HG03571 (cell line): ENCODE measurements at regions not wholly inside any gene's neighbourhood (a gene's known extent, or its start where the extent isn't known, plus 50 kb on each side); places are given as distances from the start of the nearest gene placed in this dataset.

ENCODE experiments used
- ATAC-seq: cut with Tn5 transposase; IDR thresholded peaks from one replicate; pipeline ENCODE4 v1.9.1; 2021; ENCODE audit not compliant: unreplicated experiment

DNA sequence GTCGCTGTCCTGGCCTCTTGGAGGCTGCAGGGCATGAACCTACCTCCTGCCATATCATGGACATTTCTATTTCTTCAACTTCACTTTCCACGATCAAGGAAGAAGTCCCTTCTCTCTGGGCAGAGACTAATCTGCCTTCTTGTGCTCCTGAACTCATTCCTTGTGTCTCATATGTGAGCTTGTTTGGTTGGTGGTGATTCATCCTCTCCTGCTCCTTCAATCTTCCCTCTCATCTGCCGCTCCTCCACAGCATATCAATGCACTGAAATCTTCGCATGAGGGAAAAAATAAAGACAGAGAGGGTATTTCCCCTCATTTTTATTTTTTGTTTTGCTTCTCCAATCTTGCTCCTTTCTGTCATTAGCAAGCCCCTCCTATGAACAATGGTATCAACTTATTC, 571.7 kb upstream of the GOT2 start:
- ATAC-seq: no peak

DNA sequence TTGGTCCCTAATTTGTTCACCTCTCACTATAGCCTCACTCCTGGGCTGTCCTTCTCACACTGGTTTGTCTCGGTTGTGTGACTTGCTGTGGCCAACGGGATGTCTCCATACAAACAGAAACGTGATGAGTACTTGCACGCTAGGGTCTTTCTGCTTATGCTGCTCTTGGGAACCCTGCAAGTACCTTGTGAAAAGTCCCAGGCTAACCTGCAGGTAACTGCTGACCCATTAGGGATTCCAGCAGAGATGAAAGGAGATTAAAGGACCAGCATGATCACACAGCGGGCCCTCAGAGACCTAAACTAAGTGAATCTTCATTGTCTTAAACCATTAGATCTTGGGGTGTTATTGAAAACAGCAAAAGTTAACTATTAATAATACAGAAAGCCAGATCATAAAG, 562.8 kb upstream of the GOT2 start:
- ATAC-seq: no peak

DNA sequence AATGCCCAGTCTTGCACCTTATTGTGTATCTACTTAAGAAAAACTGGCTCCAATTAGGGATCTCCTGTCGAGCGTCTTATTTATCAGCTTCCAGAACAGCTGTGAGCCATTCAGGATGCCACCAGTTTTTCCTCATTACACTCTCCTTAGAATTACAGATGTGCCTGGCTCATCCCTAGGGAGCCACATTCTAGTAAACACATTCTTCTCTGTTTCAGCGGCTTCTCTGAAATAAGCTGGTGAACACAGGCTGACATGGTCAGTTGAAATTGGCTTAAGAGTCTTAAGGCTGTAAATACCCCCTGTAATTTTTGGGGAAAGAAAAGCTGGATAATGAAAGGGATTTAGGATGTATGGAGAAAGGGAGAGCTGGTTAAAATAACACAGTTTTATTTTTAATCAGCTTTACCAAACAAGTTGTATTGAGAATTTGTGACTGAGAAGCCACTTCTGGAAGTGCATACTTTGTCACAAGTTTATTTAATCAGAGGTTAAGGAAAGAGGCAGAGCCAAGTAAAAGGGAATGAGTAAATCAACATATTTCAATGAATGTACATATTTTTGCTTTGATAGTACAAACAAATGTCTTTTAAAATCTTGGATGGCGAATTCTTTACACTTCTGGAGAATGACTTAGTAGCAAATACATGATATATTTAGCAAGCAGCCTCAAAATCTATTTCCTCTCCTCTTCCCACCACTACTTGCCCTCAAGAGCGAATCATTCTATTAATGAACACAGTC, 562.0 kb upstream of the GOT2 start:
- no peak for ATAC-seq

DNA sequence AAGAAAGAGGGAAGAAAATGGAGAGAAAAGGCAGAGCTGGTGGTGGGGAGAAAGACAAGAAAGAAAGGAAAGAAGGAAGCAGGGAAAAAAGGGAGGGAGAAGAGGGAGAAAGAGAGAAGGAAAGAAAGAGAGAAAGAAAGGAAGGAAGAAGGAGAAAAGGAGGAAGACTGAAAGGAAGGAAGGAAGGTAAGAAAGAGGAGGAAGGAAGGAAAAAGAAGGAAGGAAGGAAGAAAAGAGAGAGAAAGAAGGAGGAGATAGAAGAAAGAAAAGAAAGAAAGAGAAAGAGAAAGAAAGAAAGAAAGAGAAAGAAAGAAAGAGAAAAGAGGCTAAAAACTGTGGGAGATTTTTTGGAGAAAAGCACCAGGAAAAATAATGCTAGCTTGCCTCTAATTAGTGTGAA, 561.4 kb upstream of the GOT2 start:
- no peak for ATAC-seq

DNA sequence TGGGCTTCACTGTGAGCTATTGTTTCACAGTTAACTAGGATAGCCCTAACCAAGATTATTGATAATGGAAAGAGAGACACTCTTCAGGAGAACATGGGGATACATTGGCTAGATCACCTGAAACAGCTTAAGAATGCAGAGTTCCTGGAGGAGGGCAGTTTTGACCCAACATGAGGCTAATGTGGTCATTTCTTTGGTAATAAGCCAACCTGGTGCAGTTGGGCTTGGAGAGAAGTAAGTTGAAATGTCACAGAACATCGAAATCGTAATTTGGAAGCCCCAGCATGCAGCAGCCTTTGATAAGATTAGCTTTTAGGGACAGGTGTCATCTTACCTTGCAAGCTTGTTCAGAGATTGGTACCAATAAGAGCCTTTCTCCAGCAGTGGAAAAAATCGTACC, 556.6 kb upstream of the GOT2 start:
- ATAC-seq: no peak

DNA sequence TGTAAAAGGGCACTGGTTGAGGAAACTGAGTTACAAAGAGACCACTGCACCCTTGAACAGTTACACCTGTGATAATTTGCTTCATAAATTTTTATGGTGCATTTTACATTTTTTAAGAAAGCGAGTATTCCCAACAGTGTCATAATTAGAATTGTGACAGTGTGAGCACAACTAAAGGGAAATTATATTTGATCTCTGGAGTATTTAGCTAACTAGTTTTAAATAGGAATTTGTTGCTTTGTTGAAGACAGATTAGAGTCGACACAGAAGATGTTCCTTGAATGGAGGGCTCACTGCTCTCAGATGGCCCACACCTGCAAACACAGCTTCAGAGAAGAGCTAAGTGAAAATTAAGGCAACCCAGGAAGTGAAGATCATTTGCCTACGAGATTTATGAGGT, 555.0 kb upstream of the GOT2 start:
- no peak for ATAC-seq

DNA sequence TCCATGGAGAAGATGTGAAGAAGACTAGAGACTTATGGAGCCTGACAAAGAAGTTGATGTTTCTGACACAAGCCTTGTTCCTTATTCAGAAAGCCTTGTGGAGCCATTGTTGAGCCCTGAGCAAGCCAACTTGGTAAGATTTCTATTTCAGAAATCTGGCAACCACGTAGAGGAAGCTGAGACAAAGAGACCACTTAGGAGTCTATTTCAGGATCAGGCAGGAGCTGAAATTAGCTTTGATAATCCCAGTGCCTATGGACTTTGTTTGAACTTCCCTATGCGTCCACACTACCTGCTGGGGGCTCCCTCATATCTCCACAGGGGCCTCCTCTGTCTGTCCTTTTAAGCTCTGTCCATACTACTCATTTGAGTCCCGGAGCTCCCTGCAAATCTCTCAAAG, 540.0 kb upstream of the GOT2 start:
- no peak for ATAC-seq

DNA sequence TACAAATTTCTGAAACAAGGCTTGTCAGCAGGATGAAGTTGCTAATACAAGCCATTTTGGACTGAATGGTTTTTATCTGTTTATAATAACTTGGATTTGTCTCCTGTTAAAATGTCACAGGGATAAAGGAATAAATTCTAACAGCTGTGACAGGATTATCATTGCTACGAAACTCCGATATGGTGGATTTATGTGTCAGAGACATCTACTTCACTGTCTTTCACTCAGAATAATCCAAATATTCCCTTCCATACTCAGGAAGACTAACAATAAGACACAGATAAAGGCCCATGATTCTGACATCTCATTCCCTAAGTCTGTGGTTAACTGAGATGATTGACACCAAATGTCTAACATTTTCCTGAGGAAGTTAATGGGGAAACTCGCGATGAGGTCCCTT, 529.8 kb upstream of the GOT2 start:
- no peak for ATAC-seq

DNA sequence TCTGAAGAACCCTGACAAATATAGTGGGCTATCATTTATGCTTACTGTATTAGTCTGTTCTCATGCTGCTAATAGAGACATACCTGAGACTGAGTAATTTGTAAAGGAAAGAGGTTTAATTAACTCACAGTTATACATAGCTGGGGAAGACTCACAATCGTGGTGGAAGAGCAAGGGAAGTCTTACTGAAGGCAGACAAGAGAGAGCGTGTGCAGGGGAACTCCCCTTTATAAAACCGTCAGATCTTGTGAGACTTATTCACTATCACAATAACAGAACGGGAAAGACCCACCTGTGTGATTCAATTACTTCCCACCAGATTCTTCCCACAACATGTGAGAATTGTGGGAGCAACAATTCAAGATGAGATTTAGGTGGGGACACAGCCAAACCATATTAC, 526.8 kb upstream of the GOT2 start:
- no peak for ATAC-seq

DNA sequence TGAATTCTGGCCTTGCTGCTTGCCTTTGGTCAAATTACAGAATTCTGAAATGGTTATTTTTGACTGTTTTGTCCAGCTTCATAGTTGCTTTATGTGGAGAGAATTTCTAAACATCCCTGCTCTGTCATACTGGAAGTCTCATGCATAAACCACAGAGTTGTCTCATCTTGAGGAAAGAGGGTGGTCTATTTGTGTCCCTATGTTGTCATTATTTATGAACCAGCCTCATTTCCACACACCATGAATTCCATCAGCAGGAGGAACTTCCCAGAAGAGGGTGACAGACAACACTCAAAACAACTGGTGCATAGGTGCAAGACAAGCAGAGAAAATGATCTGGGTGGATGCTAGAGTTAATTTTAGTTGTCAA, 525.8 kb upstream of the GOT2 start:
- ATAC-seq: no peak

DNA sequence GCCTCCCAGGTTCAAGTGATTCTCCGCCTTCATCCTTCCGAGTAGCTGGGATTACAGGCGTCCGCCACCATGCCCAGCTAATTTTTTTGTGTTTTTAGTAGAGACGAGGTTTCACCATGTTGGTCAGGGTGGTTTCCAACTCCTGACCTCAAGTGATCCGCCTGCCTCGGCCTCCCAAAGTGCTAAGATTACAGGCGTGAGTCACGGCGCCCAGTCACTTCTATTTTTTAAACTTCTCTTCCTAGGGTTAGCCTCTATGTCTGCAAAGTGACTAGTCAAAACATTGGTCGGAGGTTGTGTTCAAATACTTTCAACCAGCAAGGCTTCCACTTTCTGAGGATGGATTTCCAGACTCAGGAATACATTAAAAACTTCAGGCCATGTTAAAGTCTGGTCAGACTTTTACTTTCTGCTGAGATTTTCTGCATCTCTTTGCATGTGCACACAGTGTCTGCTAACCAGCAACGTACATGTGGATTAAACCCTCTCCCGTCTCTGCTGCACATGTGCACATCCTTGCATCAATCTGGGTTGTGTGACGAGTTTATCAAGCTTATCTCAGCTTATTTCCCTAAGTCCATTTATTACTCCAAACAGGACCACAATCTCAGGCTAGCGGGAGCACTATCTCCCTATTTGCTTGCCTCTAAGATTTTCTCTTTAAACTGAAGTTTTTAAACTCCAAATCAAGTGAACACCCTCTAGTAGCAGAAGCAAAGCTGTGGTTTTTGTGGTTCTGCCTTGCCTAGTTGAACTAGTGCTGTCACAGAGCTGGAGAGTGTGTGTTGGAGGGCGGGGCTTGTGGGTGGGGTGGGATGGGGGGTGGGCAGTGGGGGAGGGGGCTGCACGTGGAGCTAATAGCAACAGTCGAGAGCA, 525.2 kb upstream of the GOT2 start:
- no peak for ATAC-seq

DNA sequence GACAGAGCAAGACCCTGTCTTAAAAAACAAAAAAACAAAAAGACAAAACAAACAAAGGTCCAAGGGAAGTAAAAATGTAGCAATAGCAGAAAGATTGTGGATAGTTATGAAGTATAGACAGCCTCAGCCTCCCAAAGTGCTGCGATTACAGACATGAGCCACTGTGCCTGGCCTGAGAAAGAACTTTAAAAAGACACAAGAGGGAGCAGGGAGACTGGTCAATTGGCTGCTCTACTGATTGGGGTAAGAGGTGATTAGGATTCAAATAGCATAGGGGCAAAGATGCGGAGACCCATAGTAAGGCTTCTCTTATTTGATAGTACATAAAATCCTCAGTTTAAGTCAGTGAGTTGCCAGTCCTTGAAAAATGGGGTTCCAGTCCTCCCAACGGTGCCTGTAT, 518.2 kb upstream of the GOT2 start:
- ATAC-seq: no peak

DNA sequence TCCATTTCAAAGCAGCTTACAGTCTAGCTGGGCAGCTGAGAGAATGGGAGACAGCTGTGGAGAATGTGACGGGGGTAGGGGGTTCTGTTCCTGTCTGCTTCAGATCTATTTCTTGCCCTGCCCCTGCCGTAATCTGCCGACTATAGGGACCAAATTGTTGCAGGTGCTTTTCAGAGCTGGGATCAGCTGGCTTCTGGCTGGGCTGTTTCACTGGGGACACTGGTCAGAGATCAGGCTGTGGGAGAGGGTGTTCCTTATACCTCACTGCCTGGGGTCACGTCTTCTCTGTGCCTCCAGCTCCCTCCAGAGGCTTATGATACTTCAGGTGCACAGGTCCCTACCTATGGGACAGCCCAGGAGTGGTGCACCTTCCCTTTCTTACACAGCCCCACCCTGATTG, 514.9 kb upstream of the GOT2 start:
- ATAC-seq: no peak

DNA sequence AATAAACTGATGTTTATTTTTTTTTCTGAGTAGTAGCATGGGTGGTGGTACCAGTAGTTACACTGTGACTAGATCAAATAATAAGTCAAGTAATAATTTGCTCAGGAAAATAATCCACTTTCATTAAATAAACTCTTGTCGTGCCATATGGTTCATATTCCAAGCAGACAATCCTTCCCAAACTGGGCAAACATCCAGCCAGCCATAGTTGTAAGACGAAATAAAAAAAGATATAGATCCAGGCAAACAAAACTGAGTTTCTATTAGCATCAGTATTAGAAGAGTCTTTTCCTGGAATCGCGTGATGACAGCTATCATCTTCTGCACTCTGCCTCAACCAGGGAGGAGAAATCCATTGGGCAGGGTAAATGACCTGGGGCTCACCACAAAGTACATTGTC, 508.4 kb upstream of the GOT2 start:
- no peak for ATAC-seq

DNA sequence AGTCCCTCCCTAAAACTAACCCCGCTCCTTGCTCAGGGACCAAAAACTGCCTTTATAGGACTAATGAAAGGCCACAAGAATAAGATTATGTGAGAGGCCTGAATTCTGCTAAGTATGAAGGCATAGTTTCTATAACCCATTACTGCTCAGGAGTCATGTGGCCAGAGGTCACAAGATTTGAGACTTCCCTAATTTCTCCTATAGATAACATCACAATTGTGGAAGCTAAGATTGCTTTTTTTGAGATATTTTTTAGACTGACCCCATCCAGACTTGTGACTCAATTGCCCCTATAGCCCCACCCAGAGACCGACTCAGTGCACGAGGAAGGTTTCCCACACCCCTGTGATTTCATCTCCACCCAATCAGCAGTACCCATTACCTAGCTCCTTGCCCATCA, 504.1 kb upstream of the GOT2 start:
- no peak for ATAC-seq

DNA sequence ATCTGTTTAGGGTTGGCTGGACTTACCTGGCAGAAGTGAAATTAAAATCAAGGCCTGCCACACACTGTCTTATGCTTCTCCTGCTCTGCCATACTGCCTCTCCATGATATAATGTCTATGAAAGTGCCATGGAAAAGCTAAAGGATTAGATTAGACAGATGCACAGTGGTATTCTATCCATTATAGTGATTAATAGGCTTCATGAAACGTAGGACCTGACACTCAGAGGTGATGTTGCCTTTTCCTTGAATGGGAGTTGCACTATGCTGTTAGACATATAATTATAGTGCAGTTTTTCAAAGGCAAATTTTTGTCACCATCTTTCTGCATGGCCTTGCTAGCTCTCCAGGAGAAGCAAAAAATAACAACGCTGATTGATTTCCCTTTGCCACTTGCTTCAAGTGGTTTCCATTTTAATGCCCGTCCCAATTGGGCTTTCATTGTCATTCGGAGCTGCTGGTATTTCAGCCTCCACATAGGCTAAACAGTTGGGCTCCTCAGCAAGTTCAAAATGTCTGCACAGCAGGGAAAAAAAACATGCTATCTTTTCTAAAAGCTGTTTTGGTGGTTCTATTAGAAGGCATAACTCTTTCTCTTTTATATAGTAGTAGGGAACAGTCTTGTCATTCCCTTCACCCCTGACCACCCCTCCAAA, 502.8 kb upstream of the GOT2 start:
- no peak for ATAC-seq

DNA sequence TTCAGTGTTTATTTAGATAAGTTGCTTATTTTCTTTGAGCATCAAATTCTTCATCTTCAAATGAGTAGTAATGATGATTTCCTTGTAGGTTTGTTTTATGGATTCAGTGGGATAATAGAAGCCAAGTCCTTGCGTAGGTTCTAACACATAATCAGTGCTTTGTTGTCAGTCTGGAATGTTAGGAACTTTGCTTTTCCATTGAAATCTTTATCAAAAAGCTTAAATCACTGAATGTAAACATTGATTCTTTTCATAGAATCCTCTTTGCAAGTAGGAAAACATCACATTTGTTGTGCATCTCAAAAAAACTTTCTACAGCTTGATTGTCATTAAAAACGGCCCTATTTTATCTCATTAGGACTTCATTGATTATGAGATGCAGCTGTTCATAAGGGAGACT, 490.3 kb upstream of the GOT2 start:
- ATAC-seq: no peak

DNA sequence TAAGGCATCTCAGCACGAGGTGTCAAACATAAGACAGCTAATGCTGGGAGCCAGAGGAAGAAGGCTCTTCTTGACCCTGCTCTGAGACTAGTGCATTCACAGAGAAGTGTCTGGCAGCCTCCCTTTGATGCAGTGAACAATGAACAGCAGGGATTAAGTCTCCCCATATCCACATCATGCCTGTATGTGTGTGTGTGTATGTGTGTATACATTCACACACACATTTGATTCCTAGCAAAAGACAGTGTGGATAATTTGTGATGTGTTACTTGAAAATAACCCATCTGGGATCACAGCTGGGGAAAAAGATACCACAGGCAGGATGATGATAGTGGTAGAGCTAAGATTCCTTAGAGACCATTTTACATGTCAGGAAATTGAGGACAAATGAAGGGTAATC, 485.9 kb upstream of the GOT2 start:
- ATAC-seq: no peak

DNA sequence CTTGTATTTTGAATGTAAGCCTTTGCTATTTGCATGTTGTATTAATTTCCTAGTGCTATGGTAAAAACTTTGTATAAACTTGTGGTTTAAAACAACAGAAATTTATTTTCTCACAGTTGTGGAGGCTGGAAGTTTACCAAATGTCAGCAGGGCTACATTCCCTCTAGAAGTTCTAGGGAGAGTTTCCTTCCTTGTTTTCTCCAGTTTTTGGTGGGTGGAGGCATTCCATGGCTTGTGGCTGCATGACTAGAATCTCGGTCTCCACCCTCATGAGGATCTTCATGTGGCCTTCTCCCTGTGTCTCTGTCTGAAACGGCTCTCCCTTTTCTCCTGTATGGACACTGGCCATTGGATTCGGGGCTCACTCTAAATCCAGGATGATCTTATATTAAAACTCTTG, 482.2 kb upstream of the GOT2 start:
- no peak for ATAC-seq

DNA sequence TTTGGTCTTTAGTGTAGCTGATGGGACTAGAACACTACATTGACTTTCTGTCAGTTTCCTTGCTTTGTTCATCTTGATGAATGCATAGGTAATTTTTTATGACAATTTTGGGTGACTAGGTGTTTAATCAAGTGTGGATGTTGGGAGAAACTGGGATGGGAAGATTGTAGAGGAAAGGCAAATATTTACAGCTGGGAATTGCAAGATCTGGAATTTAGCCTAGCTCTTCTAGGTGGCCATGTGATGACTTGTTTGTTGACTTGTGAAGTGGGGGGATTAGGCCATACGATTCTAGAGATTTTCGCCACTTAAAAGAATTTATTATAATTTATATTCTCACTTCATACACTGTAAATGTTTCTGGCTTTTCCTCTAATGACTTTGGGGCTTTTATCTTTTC, 480.3 kb upstream of the GOT2 start:
- no peak for ATAC-seq

DNA sequence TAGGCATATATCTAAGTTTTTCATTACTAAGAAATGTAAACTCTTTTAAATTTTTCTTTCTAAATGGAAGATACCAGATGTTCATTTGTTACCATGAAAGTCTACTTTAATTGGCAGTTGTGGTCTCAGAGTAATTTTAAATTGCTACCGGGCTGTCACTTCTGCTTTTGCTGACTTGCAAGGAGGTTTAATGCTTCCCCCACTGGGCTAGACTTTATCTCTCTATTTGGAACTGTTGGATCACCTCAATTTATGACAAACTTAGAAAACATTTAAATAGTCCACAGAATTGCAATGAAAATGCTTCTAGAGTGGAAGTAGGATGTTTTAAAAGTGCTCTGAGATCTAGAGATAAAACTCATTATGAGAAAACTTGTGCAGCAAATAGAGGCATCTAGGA, 479.8 kb upstream of the GOT2 start:
- no peak for ATAC-seq

DNA sequence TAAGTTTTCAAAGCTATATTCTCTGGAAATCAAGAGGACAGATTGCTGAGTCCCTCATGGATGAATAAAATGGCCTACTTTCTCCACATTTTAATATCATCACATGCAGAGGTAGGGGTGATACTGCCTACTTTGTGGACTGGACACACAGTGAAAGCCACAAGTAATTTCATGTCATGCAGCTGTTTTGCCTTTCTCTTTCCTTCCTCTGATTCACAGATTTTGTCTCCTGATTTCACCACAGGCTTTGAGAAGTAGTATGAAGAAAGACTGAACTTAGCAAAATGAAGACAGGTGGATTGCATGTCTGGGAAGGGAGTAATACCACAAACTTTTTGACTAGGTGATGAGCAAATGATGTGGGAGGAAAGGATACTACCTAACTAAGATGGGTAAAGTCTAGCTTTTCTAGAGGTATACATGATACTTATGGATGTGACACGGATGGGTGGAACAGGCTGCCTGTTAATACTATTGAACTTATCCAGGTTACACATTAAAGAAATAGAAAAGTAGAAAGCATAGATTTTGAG, 478.4 kb upstream of the GOT2 start:
- ATAC-seq: no peak
